Natural killer cell (primary cell): ENCODE measurements at regions not wholly inside any gene's neighbourhood (a gene's known extent, or its start where the extent isn't known, plus 50 kb on each side); places are given as distances from the start of the nearest gene placed in this dataset.

Source experiments
- ATAC-seq, 3 donors: fragments of 150-1000 bp in 2 of 3; fragments of 200-7000 bp in 1 of 3; cut with Tn5 transposase; 1 replicate in 1 of 3; 2 replicates in 2 of 3; pipeline ENCODE4 v1.10.0; 2021; ENCODE audit warnings: mild to moderate bottlenecking in 2 of 3, moderate library complexity in 2 of 3
- DNase-seq, 2 donors: peaks; one replicate each; pipeline versions ENCODE4 v3.0.0 to v3.0.0-alpha.2; 2013 to 2021; ENCODE audit warnings: mixed read lengths in 1 of 2
- H3K27ac ChIP-seq: one replicate; pipeline ENCODE4 v1.5.1; 2013; ENCODE audit warnings: mild to moderate bottlenecking, low read length
- H3K27me3 ChIP-seq: one replicate; pipeline ENCODE4 v1.6.1; 2013; ENCODE audit warnings: low read length; ENCODE audit not compliant: control insufficient read depth, insufficient read depth
- H3K36me3 ChIP-seq: one replicate; pipeline ENCODE4 v1.6.1; 2013; ENCODE audit warnings: low read length; ENCODE audit not compliant: control insufficient read depth, insufficient read depth
- H3K4me1 ChIP-seq: one replicate; pipeline ENCODE4 v1.6.1; 2013; ENCODE audit warnings: low read length; ENCODE audit not compliant: control insufficient read depth, insufficient read depth
- H3K4me3 ChIP-seq: one replicate; pipeline ENCODE4 v1.5.1; 2013; ENCODE audit warnings: low read length
- H3K9me3 ChIP-seq: one replicate; pipeline ENCODE4 v1.6.1; 2013; ENCODE audit warnings: low read length; ENCODE audit not compliant: control insufficient read depth, insufficient read depth
- H3K27ac Mint-ChIP-seq, 2 donors: one replicate each; pipeline ENCODE4 v1.8.0; 2022; ENCODE audit warnings: mild to moderate bottlenecking in 2 of 2, mixed read lengths in 2 of 2, moderate library complexity in 1 of 2
- H3K27me3 Mint-ChIP-seq, 2 donors: one replicate each; pipeline ENCODE4 v1.8.0; 2022; ENCODE audit warnings: low read depth in 2 of 2, mixed read lengths in 2 of 2
- H3K36me3 Mint-ChIP-seq: one replicate; pipeline ENCODE4 v1.8.0; 2022; ENCODE audit warnings: mixed read lengths
- H3K4me1 Mint-ChIP-seq, 2 donors: one replicate each; pipeline ENCODE4 v1.8.0; 2022; ENCODE audit warnings: mixed read lengths in 2 of 2
- H3K4me3 Mint-ChIP-seq: one replicate; pipeline ENCODE4 v1.8.0; 2022; ENCODE audit warnings: mild to moderate bottlenecking, moderate library complexity, mixed read lengths
- H3K9me3 Mint-ChIP-seq, 2 donors: one replicate each; pipeline ENCODE4 v1.8.0; 2022; ENCODE audit warnings: mixed read lengths in 2 of 2
- CTCF ChIP-seq: fragments of 200-600 bp; IDR thresholded peaks from one replicate; pipeline ENCODE4 v1.8.0; 2022; ENCODE audit warnings: antibody characterized with exemption
- WGBS: methylation state at CpG from one replicate; pipeline ENCODE4 v1.1.7; 2013; ENCODE audit warnings: missing lambda C conversion rate; ENCODE audit not compliant: insufficient coverage; 5-methylcytosine and 5-hydroxymethylcytosine counted together
- intact Hi-C: fragments of 100-400 bp; cut with micrococcal nuclease; formaldehyde crosslinking; loops from one replicate; pipeline ENCODE4 v1.14.2; 2022

DNA sequence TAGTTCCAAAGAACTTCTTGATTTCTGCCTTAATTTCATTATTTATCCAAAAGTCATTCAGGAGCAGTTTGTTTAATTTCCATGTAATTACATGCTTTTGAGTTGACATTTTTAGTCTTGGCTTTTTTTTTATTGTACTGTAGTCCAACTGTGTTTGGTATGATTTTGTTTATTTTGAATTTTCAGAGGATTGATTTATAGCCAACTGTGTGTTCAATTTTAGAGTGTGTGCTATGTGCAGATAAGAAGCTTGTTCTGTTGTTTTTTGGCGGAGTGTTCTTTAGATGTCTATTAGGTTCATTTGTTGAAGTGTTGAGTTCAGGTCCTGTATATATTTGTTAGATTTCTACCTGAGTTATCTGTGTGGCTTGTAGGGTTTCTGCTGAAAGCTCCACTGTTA, 533.6 kb downstream of the TRAM1L1 start:
- Histone ChIP-seq H3K4me3 (no peak overlapping the region), H3K9me3 (peaks cover 10% of the 10 kb centered on the region), H3K36me3 (no peaks in the 10 kb centered on the region), H3K27me3 (no peaks in the 10 kb centered on the region), H3K4me1 (no peaks in the 10 kb centered on the region), H3K27ac (no peak overlapping the region)
- TF ChIP-seq CTCF: no peak
- H3K9me3 Mint-ChIP-seq: peaks cover 15 to 28% of the 10 kb centered on the region in 2 donors
- WGBS: 68% methylated on average over 1 of the region's 1 CpG
- H3K36me3 Mint-ChIP-seq: peaks cover 9% of the 10 kb centered on the region
- H3K4me3 Mint-ChIP-seq: no peak overlapping the region
- intact Hi-C loops: no loop called here
- ATAC-seq (no peak), DNase-seq (no peak)
- H3K4me1 Mint-ChIP-seq: no peaks in the 10 kb centered on the region
- no peak overlapping the region for H3K27ac Mint-ChIP-seq
- no peaks in the 10 kb centered on the region for H3K27me3 Mint-ChIP-seq

DNA sequence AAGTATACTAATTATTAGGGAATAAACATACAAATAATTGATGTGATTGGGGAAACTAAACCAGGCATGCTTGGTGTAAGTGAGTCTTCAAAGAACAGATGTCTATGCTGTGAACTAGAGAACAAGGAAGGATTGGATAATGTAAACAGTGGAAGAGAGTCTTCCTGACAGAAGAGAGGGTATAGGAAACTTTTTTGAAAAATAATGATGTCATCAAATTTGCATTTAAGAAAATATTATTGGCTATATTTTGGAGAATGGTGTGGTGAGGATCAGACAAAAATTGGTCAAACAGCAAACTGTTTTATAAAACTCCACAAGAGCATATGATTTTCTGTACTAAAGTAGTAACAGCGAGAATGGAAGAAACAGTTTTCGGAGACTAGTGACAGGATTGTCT, 537.7 kb downstream of the TRAM1L1 start:
- H3K27me3 Mint-ChIP-seq: no peaks in the 10 kb centered on the region
- no peak for DNase-seq
- H3K27ac ChIP-seq: no peak overlapping the region
- H3K4me1 ChIP-seq: no peaks in the 10 kb centered on the region
- no peaks in the 10 kb centered on the region for H3K27me3 ChIP-seq
- no peak overlapping the region for H3K27ac Mint-ChIP-seq
- no peaks in the 10 kb centered on the region for H3K36me3 ChIP-seq
- WGBS: no CpG with 5 or more reads among the region's 2 CpGs
- intact Hi-C loops: no loop called here
- ATAC-seq: no peak
- H3K9me3 Mint-ChIP-seq: peaks cover 19 to 23% of the 10 kb centered on the region in 2 donors
- H3K36me3 Mint-ChIP-seq: peaks cover 9% of the 10 kb centered on the region
- no peak for TF ChIP-seq CTCF
- H3K4me1 Mint-ChIP-seq: no peaks in the 10 kb centered on the region
- no peak overlapping the region for H3K4me3 ChIP-seq
- no peak overlapping the region for H3K4me3 Mint-ChIP-seq
- H3K9me3 ChIP-seq: no peaks in the 10 kb centered on the region

GRCh38 chr4:116546759-116547158, 538.6 kb downstream of the TRAM1L1 start:
- Histone ChIP-seq H3K27me3 (no peaks in the 10 kb centered on the region), H3K4me1 (no peaks in the 10 kb centered on the region), H3K4me3 (no peak overlapping the region), H3K36me3 (no peaks in the 10 kb centered on the region), H3K9me3 (no peaks in the 10 kb centered on the region), H3K27ac (no peak overlapping the region)
- peaks cover 3% of the 10 kb centered on the region for H3K36me3 Mint-ChIP-seq
- H3K4me3 Mint-ChIP-seq: no peak overlapping the region
- no peak overlapping the region for H3K27ac Mint-ChIP-seq
- ATAC-seq (no peak), DNase-seq (no peak)
- 90% methylated on average over 1 of the region's 1 CpG for WGBS
- H3K9me3 Mint-ChIP-seq: peaks cover 15 to 20% of the 10 kb centered on the region in 2 donors
- intact Hi-C loops: no loop called here
- no peaks in the 10 kb centered on the region for H3K4me1 Mint-ChIP-seq
- H3K27me3 Mint-ChIP-seq: no peaks in the 10 kb centered on the region
- no peak for TF ChIP-seq CTCF

GRCh38 chr4:116544946-116545345, 540.4 kb downstream of the TRAM1L1 start:
- Mint-ChIP-seq H3K9me3 (peaks cover 12 to 18% of the 10 kb centered on the region in 2 donors), H3K36me3 (no peaks in the 10 kb centered on the region), H3K4me1 (no peaks in the 10 kb centered on the region), H3K27ac (no peak overlapping the region), H3K4me3 (no peak overlapping the region), H3K27me3 (no peaks in the 10 kb centered on the region)
- Histone ChIP-seq H3K27me3 (no peaks in the 10 kb centered on the region), H3K27ac (no peak overlapping the region), H3K9me3 (no peaks in the 10 kb centered on the region), H3K36me3 (no peaks in the 10 kb centered on the region), H3K4me1 (no peaks in the 10 kb centered on the region), H3K4me3 (no peak overlapping the region)
- no peak for DNase-seq
- WGBS: 71% methylated on average over 1 of the region's 1 CpG
- no peak for ATAC-seq
- no peak for TF ChIP-seq CTCF
- intact Hi-C loops: no loop called here
